ENCODE measurements at regions not wholly inside any gene's neighbourhood (a gene's known extent, or its start where the extent isn't known, plus 50 kb on each side); places are given as distances from the start of the nearest gene placed in this dataset.

GRCh38 chr11:69923641-69924307 lies 104.6 kb upstream of the FGF3 start:
- intact Hi-C loops (cut with DNase I; ENCODE audit: low total_unique reads): no loop called here
- DNase-seq: no peak
- in situ Hi-C loops (cut with MboI; ENCODE audit: low sequenced_read_pairs in 4 of 4): loop anchor here in 2 of 4 donors (10.0 kb wide), 2 partner anchors 251 to 271 kb away; no protein-coding TSS in a partner anchor

GRCh38 chr11:69924308-69925161 lies 105.3 kb upstream of the FGF3 start:
- H3K36me3 ChIP-seq: no peaks in the 10 kb centered on the region
- TF ChIP-seq CTCF (IDR thresholded peaks at IDR 0.05 in 4 of 5, conservative IDR thresholded peaks at IDR 0.05 in 1 of 5) (no peak), POLR2A (IDR thresholded peaks at IDR 0.05) (no peak)
- H3K27me3 ChIP-seq: peaks cover 0 to 15% (median 0%) of the 10 kb centered on the region in 3 donors
- no peak for ATAC-seq
- H3K4me1 ChIP-seq: no peaks in the 10 kb centered on the region
- H3K27ac ChIP-seq: no peak overlapping the region
- no peak overlapping the region for H3K4me3 ChIP-seq
- in situ Hi-C loops (cut with MboI; ENCODE audit: low sequenced_read_pairs in 4 of 4): loop anchor here in 2 of 4 donors (10.0 kb wide), 2 partner anchors 250 to 270 kb away; no protein-coding TSS in a partner anchor
- DNase-seq: no peak
- intact Hi-C loops (cut with DNase I; ENCODE audit: low total_unique reads): no loop called here
- no peaks in the 10 kb centered on the region for H3K9me3 ChIP-seq

More at GRCh38 chr11:69923641-69924307, 104.6 kb upstream of the FGF3 start:
- H3K27me3 ChIP-seq: peaks cover 0 to 15% (median 0%) of the 10 kb centered on the region in 3 donors
- H3K4me3 ChIP-seq: no peak overlapping the region
- no peak for ATAC-seq
- no peak for TF ChIP-seq POLR2A (IDR thresholded peaks at IDR 0.05)
- no peak for TF ChIP-seq CTCF (IDR thresholded peaks at IDR 0.05 in 4 of 5, conservative IDR thresholded peaks at IDR 0.05 in 1 of 5)
- no peaks in the 10 kb centered on the region for H3K36me3 ChIP-seq
- no peaks in the 10 kb centered on the region for H3K4me1 ChIP-seq
- H3K9me3 ChIP-seq: no peaks in the 10 kb centered on the region
- H3K27ac ChIP-seq: peak overlapping the region in 1 of 4 donors; percentile 59

GRCh38 chr11:69925366-69926196 lies 106.4 kb upstream of the FGF3 start:
- Histone ChIP-seq H3K36me3 (no peaks in the 10 kb centered on the region), H3K9me3 (no peaks in the 10 kb centered on the region), H3K4me1 (no peaks in the 10 kb centered on the region), H3K27me3 (peaks cover 0 to 17% (median 5%) of the 10 kb centered on the region in 3 donors), H3K4me3 (no peak overlapping the region), H3K27ac (no peak overlapping the region)
- DNase-seq (no peak), ATAC-seq (no peak)
- TF ChIP-seq POLR2A (IDR thresholded peaks at IDR 0.05) (no peak), CTCF (IDR thresholded peaks at IDR 0.05 in 4 of 5, conservative IDR thresholded peaks at IDR 0.05 in 1 of 5) (no peak)
- in situ Hi-C loops (cut with MboI; ENCODE audit: low sequenced_read_pairs in 4 of 4): loop anchor here in 2 of 4 donors (10.0 kb wide), 2 partner anchors 249 to 269 kb away; no protein-coding TSS in a partner anchor
- intact Hi-C loops (cut with DNase I; ENCODE audit: low total_unique reads): no loop called here

DNA sequence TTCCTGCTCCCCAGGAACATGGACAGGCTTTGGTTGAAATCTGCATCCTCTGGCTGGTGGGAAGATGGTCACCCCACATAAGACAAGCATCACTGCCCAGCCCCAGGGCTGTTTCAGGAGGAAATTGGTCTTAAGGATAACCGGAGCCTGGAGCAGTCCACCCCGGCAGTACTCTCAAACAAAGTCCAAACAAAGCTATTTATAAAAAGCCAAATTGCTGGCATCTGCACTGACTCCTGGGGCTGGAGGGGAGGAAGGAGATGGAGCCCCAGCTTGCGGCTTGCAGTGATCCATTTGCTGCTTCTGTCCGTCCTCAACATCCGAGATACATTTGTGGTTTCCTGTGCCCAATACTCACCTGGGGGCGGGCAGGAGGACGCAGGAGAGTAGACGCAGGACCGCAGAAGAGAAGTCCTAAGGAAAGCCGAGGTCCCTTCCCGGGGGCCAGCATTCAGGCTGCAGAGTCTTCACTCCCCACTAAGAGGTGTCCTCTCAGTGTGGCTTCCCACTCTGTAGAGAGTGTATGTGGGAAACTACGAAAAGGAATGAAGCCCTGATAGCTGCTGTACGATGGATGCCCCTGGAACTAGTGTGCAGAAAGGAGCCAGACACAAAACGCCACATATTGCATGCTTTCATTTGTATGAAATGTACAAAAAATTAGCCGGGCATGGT lies 107.3 kb upstream of the FGF3 start:
- intact Hi-C loops (cut with DNase I; ENCODE audit: low total_unique reads) (no loop called here), in situ Hi-C loops (cut with MboI; ENCODE audit: low sequenced_read_pairs in 4 of 4) (loop anchor here in 2 of 4 donors (10.0 kb wide), 2 partner anchors 248 to 268 kb away; no protein-coding TSS in a partner anchor)
- Histone ChIP-seq H3K4me3 (no peak overlapping the region), H3K36me3 (no peaks in the 10 kb centered on the region), H3K4me1 (no peaks in the 10 kb centered on the region), H3K27me3 (peaks cover 0 to 19% (median 8%) of the 10 kb centered on the region in 3 donors), H3K27ac (no peak overlapping the region), H3K9me3 (no peaks in the 10 kb centered on the region)
- DNase-seq: no peak
- no peak for ATAC-seq
- TF ChIP-seq POLR2A (IDR thresholded peaks at IDR 0.05) (no peak), CTCF (IDR thresholded peaks at IDR 0.05 in 4 of 5, conservative IDR thresholded peaks at IDR 0.05 in 1 of 5) (no peak)
